ENCODE measurements at regions not wholly inside any gene's neighbourhood (a gene's known extent, or its start where the extent isn't known, plus 50 kb on each side); places are given as distances from the start of the nearest gene placed in this dataset.

DNA sequence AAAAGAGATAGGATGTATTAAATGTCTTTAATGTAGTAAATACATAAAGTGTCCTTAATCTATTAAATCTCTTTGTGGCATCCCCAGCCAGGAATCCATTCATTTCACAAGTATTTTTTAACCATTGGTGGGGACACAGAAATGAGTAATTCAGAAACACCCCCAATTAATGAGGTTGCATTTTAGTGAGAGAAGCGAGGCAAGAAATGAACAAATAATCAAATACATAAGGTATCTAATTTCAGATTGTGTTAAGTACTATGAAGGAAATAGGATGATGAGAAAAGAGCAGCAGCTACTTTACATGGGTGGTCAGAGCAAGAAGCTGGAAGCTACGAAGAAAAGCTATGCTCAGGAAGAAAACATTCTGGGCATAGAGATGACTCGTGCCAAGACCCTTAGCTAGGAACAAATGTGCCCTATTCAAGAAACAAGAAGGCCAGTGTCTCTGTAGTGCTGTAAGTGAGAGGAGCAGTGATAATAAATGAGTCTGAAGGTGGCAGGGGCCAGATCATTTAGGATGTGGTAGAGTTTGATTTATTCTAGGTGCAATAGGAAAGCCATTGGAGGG is 60.5 kb upstream of the IGF1 start:
- H3K4me3 ChIP-seq (replicated peaks in 1 of 3; ENCODE audit: insufficient read depth in 1 of 3, low read depth in 1 of 3, low read length in 3 of 3) = no peak overlapping the region
- no peaks in the 10 kb centered on the region for H3K27me3 ChIP-seq (ENCODE audit: control insufficient read depth in 2 of 2, insufficient read depth in 2 of 2, low read length in 2 of 2)
- H3K27ac ChIP-seq (ENCODE audit: insufficient read depth, low read depth, low read length) = no peak overlapping the region
- dilution Hi-C loops (cut with MboI; ENCODE audit: extremely low pct_ligation_motif_present, low sequenced_read_pairs) = no loop called here
- no peak for FAIRE-seq
- no peak for TF ChIP-seq JUN (IDR thresholded peaks at IDR 0.05; ENCODE audit: borderline replicate concordance, insufficient read depth, insufficient read length, low read depth)
- TF ChIP-seq POLR2AphosphoS5 (IDR thresholded peaks at IDR 0.05; ENCODE audit: insufficient read depth, low read depth, low read length) = no peak
- TF ChIP-seq GATA2 (IDR thresholded peaks at IDR 0.05; ENCODE audit: insufficient read depth, insufficient read length, low read depth, low read length) = no peak
- TF ChIP-seq EZH2 (IDR thresholded peaks at IDR 0.05; ENCODE audit: borderline replicate concordance, low read depth, low read length, severe bottlenecking) = no peak
- no peaks in the 10 kb centered on the region for H3K36me3 ChIP-seq (ENCODE audit: control insufficient read depth in 2 of 2, extremely low read depth in 1 of 2, insufficient read depth in 2 of 2, low read length in 2 of 2)
- BruUV-seq (replicated peaks) = no TSS peak
- H3K4me1 ChIP-seq (ENCODE audit: control insufficient read depth, extremely low read depth, insufficient read depth, low read length) = no peaks in the 10 kb centered on the region
- intact Hi-C loops (cut with micrococcal nuclease) = no loop called here
- H3K9me3 ChIP-seq (replicated peaks; ENCODE audit: control insufficient read depth, insufficient read depth, low read length) = no peaks in the 10 kb centered on the region
- H3K4me2 ChIP-seq (ENCODE audit: insufficient read depth, low read length) = no peak overlapping the region
- DNase-seq (ENCODE audit: low read depth, low spot score) = no peak
- H4K20me1 ChIP-seq (replicated peaks; ENCODE audit: control insufficient read depth, extremely low read depth, insufficient read depth, low read length) = no peaks in the 10 kb centered on the region
- no peaks in the 10 kb centered on the region for H3K9me1 ChIP-seq (replicated peaks; ENCODE audit: control insufficient read depth, extremely low read depth, insufficient read depth, low read length)
- no peak overlapping the region for H2AFZ ChIP-seq (ENCODE audit: low read depth, low read length)
- no peaks in the 10 kb centered on the region for H3K79me2 ChIP-seq (ENCODE audit: control insufficient read depth, insufficient read depth, low read length)
- ChIA-PET POLR2A (no interaction called here), CTCF (no interaction called here)
- H3K9ac ChIP-seq (replicated peaks; ENCODE audit: extremely low read depth, insufficient read depth, low read length) = no peak overlapping the region

DNA sequence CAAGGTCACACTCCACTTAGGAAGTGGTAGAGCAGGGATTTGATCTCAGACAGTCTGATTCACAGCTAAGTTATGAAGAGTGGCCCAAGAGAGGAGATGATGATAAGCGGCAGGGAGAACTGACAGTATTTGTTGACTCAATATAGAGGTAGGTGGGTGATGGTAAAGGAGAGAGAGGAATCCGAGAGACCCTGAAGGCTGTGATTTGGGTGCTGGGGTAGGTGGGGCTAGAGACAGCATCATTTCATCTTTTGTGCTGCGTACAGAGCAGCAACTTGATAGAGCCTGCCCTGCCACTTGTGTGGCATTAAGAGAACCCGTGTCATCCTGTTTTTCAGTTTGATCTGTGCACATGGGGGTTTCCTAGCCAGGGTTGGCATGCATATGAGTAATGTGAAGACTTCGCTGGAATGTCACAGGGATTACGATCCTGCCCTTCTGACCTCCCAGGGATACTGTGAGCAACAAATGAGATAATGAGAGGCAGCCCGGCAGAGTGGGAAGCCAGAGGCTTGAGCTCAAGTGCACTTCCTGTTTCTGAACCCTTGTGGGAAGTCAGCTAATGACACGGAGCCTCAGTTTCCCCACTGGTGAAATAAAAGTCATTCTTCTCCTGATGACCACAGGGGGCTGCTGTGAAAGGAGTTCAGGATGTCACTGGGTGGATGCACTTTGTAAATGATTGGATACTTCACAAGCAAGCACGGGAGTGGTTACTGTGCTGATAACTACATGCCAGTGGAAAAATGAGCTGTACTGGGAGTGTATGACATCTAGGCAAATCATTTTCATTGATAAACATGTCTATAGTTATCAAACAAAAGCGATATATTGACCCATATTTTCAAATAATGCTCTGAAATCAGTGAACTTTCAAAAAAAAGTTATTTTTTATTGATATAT is 59.5 kb upstream of the IGF1 start:
- CTCF ChIA-PET = no interaction called here
- dilution Hi-C loops (cut with MboI; ENCODE audit: extremely low pct_ligation_motif_present, low sequenced_read_pairs) (no loop called here), intact Hi-C loops (cut with micrococcal nuclease) (no loop called here)
- Histone ChIP-seq H3K36me3 (ENCODE audit: control insufficient read depth in 2 of 2, extremely low read depth in 1 of 2, insufficient read depth in 2 of 2, low read length in 2 of 2) (no peaks in the 10 kb centered on the region), H3K9me3 (replicated peaks; ENCODE audit: control insufficient read depth, insufficient read depth, low read length) (no peaks in the 10 kb centered on the region), H3K79me2 (ENCODE audit: control insufficient read depth, insufficient read depth, low read length) (no peaks in the 10 kb centered on the region), H4K20me1 (replicated peaks; ENCODE audit: control insufficient read depth, extremely low read depth, insufficient read depth, low read length) (no peaks in the 10 kb centered on the region), H3K4me3 (replicated peaks in 1 of 3; ENCODE audit: insufficient read depth in 1 of 3, low read depth in 1 of 3, low read length in 3 of 3) (no peak overlapping the region), H3K9me1 (replicated peaks; ENCODE audit: control insufficient read depth, extremely low read depth, insufficient read depth, low read length) (no peaks in the 10 kb centered on the region), H3K27ac (ENCODE audit: insufficient read depth, low read depth, low read length) (no peak overlapping the region), H2AFZ (ENCODE audit: low read depth, low read length) (no peak overlapping the region), H3K4me2 (ENCODE audit: insufficient read depth, low read length) (no peak overlapping the region), H3K4me1 (ENCODE audit: control insufficient read depth, extremely low read depth, insufficient read depth, low read length) (no peaks in the 10 kb centered on the region), H3K27me3 (ENCODE audit: control insufficient read depth in 2 of 2, insufficient read depth in 2 of 2, low read length in 2 of 2) (no peaks in the 10 kb centered on the region), H3K9ac (replicated peaks; ENCODE audit: extremely low read depth, insufficient read depth, low read length) (no peak overlapping the region)
- DNase-seq (ENCODE audit: low read depth, low spot score) = no peak
- POLR2A ChIA-PET = no interaction called here
- FAIRE-seq = no peak
- TF ChIP-seq FOS (IDR thresholded peaks at IDR 0.05; ENCODE audit: borderline replicate concordance, insufficient read depth, low read length) (no peak), EZH2 (IDR thresholded peaks at IDR 0.05; ENCODE audit: borderline replicate concordance, low read depth, low read length, severe bottlenecking) (no peak), JUN (IDR thresholded peaks at IDR 0.05; ENCODE audit: borderline replicate concordance, insufficient read depth, insufficient read length, low read depth) (no peak), GATA2 (IDR thresholded peaks at IDR 0.05; ENCODE audit: insufficient read depth, insufficient read length, low read depth, low read length) (no peak), POLR2AphosphoS5 (IDR thresholded peaks at IDR 0.05; ENCODE audit: insufficient read depth, low read depth, low read length) (no peak), POLR2A (IDR thresholded peaks at IDR 0.05; ENCODE audit: low read depth, low read length) (no peak), MYC (IDR thresholded peaks at IDR 0.05; ENCODE audit: low read depth, low read length) (no peak)
- TF ChIP-seq, protein P1, sequence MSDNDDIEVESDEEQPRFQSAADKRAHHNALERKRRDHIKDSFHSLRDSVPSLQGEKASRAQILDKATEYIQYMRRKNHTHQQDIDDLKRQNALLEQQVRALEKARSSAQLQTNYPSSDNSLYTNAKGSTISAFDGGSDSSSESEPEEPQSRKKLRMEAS (IDR thresholded peaks at IDR 0.05; ENCODE audit: insufficient read depth, insufficient read length) = no peak
- TF ChIP-seq, protein P2, sequence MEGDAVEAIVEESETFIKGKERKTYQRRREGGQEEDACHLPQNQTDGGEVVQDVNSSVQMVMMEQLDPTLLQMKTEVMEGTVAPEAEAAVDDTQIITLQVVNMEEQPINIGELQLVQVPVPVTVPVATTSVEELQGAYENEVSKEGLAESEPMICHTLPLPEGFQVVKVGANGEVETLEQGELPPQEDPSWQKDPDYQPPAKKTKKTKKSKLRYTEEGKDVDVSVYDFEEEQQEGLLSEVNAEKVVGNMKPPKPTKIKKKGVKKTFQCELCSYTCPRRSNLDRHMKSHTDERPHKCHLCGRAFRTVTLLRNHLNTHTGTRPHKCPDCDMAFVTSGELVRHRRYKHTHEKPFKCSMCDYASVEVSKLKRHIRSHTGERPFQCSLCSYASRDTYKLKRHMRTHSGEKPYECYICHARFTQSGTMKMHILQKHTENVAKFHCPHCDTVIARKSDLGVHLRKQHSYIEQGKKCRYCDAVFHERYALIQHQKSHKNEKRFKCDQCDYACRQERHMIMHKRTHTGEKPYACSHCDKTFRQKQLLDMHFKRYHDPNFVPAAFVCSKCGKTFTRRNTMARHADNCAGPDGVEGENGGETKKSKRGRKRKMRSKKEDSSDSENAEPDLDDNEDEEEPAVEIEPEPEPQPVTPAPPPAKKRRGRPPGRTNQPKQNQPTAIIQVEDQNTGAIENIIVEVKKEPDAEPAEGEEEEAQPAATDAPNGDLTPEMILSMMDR (IDR thresholded peaks at IDR 0.05; ENCODE audit: extremely low read depth in 1 of 2, insufficient read depth in 1 of 2, low read depth in 1 of 2, low read length in 2 of 2) = no peak
- BruUV-seq (replicated peaks) = no TSS peak

Measured in endothelial cell of umbilical vein (primary cell).